SK-MEL-5 (cell line): ENCODE measurements at regions not wholly inside any gene's neighbourhood (a gene's known extent, or its start where the extent isn't known, plus 50 kb on each side); places are given as distances from the start of the nearest gene placed in this dataset.

ENCODE experiments used
- DNase-seq: peaks from one replicate; pipeline ENCODE4 v3.0.0-alpha.2; 2016; ENCODE audit warnings: low read depth, low spot score
- in situ Hi-C: cut with HindIII; loops from 2 replicates; pipeline ENCODE4 v1.10.0; 2016; ENCODE audit warnings: low sequenced_read_pairs, high pct_unique_total_duplicates, low pct_unique_long_range_greater_than_20kb

- DNase-seq = no peak
- in situ Hi-C loops = no loop called here
These were observed 54.4 kb downstream of the NIBAN1 start for GRCh38 chr1:184919892-184920291.

- in situ Hi-C loops = no loop called here
- no peak for DNase-seq
These were observed 58.7 kb downstream of the NIBAN1 start for GRCh38 chr1:184915463-184916090.

GRCh38 chr1:184914149-184914548 lies 60.2 kb downstream of the NIBAN1 start:
- DNase-seq = no peak
- in situ Hi-C loops = no loop called here

- DNase-seq = no peak
- in situ Hi-C loops = no loop called here
These were observed 61.9 kb downstream of the NIBAN1 start for GRCh38 chr1:184912392-184912791.

GRCh38 chr1:184911830-184912229 lies 62.5 kb downstream of the NIBAN1 start:
- in situ Hi-C loops = no loop called here

GRCh38 chr1:184911103-184911745 lies 63.1 kb downstream of the NIBAN1 start:
- in situ Hi-C loops = no loop called here

More at GRCh38 chr1:184911830-184912229, 62.5 kb downstream of the NIBAN1 start:
- no peak for DNase-seq

GRCh38 chr1:184910691-184911091 lies 63.6 kb downstream of the NIBAN1 start:
- DNase-seq = no peak
- in situ Hi-C loops = no loop called here

More at GRCh38 chr1:184911103-184911745, 63.1 kb downstream of the NIBAN1 start:
- no peak for DNase-seq

GRCh38 chr1:184910005-184910404 lies 64.3 kb downstream of the NIBAN1 start:
- in situ Hi-C loops = no loop called here
- no peak for DNase-seq

- in situ Hi-C loops = no loop called here
- no peak for DNase-seq
These were observed 65.3 kb downstream of the NIBAN1 start for GRCh38 chr1:184909019-184909418.

- in situ Hi-C loops = no loop called here
- DNase-seq = no peak
These were observed 65.8 kb downstream of the NIBAN1 start for GRCh38 chr1:184908506-184908905.

- in situ Hi-C loops = no loop called here
- DNase-seq = no peak
These were observed 66.8 kb downstream of the NIBAN1 start for GRCh38 chr1:184907500-184907899.

- in situ Hi-C loops = no loop called here
- DNase-seq = no peak
These were observed 67.5 kb downstream of the NIBAN1 start for GRCh38 chr1:184906761-184907160.

GRCh38 chr1:184905601-184906322 lies 68.5 kb downstream of the NIBAN1 start:
- in situ Hi-C loops = no loop called here
- DNase-seq = no peak

- in situ Hi-C loops = no loop called here
- DNase-seq = no peak
These were observed 71.1 kb downstream of the NIBAN1 start for GRCh38 chr1:184903111-184903692.

- in situ Hi-C loops = no loop called here
These were observed 73.8 kb downstream of the NIBAN1 start for GRCh38 chr1:184900507-184900906.

GRCh38 chr1:184896000-184896399 lies 78.3 kb downstream of the NIBAN1 start:
- in situ Hi-C loops = no loop called here

More at GRCh38 chr1:184900507-184900906, 73.8 kb downstream of the NIBAN1 start:
- DNase-seq = no peak

GRCh38 chr1:184895086-184895485 lies 79.2 kb downstream of the NIBAN1 start:
- DNase-seq = no peak
- in situ Hi-C loops = no loop called here

More at GRCh38 chr1:184896000-184896399, 78.3 kb downstream of the NIBAN1 start:
- DNase-seq = no peak

GRCh38 chr1:184893695-184894094 lies 80.6 kb downstream of the NIBAN1 start:
- DNase-seq = no peak
- in situ Hi-C loops = no loop called here
